Colonic mucosa (tissue), 4 donors: ENCODE measurements at regions not wholly inside any gene's neighbourhood (a gene's known extent, or its start where the extent isn't known, plus 50 kb on each side); places are given as distances from the start of the nearest gene placed in this dataset.

Experiments used
- DNase-seq: peaks from one replicate; pipeline ENCODE4 v3.0.0-alpha.2; 2020
- H3K27ac ChIP-seq: fragments of 200-600 bp; one replicate; pipeline ENCODE4 v1.8.0; 2021
- H3K27me3 ChIP-seq: fragments of 200-600 bp; one replicate; pipeline ENCODE4 v1.8.0; 2021
- H3K36me3 ChIP-seq: fragments of 200-600 bp; one replicate; pipeline ENCODE4 v1.8.0; 2021
- H3K4me1 ChIP-seq: fragments of 200-600 bp; one replicate; pipeline ENCODE4 v1.8.0; 2021; ENCODE audit warnings: mild to moderate bottlenecking
- H3K4me3 ChIP-seq: fragments of 200-600 bp; one replicate; pipeline ENCODE4 v1.8.0; 2021
- H3K9ac ChIP-seq, 2 donors: one replicate each; pipeline ENCODE4 v1.7.0; 2013; ENCODE audit warnings: control low read depth in 2 of 2, low read depth in 2 of 2, low read length in 2 of 2
- H3K9me3 ChIP-seq: fragments of 200-600 bp; one replicate; pipeline ENCODE4 v1.8.0; 2021
- CTCF ChIP-seq: fragments of 200-600 bp; IDR thresholded peaks from one replicate; pipeline ENCODE4 v1.8.0; 2022; ENCODE audit warnings: antibody characterized with exemption, mild to moderate bottlenecking
- intact Hi-C: fragments of 100-400 bp; cut with DNase I; formaldehyde crosslinking; loops from one replicate; pipeline ENCODE4 v1.14.1; 2022
- donor health status: healthy.
- donor health status: DM: no; HTN: no; CAD: no.
- donor health status: DM: no; HTN: no; CAD: no.

- Histone ChIP-seq H3K9ac (no peak overlapping the region), H3K9me3 (no peaks in the 10 kb centered on the region), H3K27ac (no peak overlapping the region), H3K4me1 (no peaks in the 10 kb centered on the region), H3K36me3 (no peaks in the 10 kb centered on the region), H3K4me3 (no peak overlapping the region), H3K27me3 (no peaks in the 10 kb centered on the region)
- intact Hi-C loops, result no loop called here
- no peak for DNase-seq
- no peak for TF ChIP-seq CTCF
Measured at GRCh38 chr4:14596904-14597303, 405.4 kb upstream of the CPEB2 start.

- Histone ChIP-seq H3K4me1 (no peaks in the 10 kb centered on the region), H3K36me3 (no peaks in the 10 kb centered on the region), H3K27me3 (no peaks in the 10 kb centered on the region), H3K4me3 (no peak overlapping the region), H3K9me3 (no peaks in the 10 kb centered on the region), H3K9ac (no peak overlapping the region), H3K27ac (no peak overlapping the region)
- intact Hi-C loops, result no loop called here
- DNase-seq, result no peak
- TF ChIP-seq CTCF, result no peak
Measured at GRCh38 chr4:14602206-14602605, 400.1 kb upstream of the CPEB2 start.

DNA sequence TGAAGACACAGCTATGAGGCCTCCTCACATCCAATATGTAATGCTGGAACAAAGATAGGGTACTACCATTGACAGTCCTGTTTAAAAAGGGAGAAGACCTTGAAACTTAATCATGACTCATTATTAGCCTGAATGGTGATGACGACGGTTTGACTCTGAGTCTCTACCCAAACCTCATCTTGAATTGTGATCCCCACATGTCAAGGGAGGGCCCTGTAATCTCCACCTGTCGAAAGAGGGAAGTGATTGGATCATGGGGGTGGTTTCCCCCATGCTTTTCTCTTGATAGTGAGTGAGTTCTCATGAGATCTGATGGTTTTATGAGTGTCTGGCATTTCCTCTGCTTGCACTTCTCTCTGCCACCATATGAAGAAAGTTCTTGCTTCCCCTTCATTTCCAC is 395.3 kb upstream of the CPEB2 start:
- no peaks in the 10 kb centered on the region for H3K27me3 ChIP-seq
- H3K27ac ChIP-seq, result no peak overlapping the region
- no peaks in the 10 kb centered on the region for H3K9me3 ChIP-seq
- H3K4me3 ChIP-seq, result no peak overlapping the region
- no peak for TF ChIP-seq CTCF
- intact Hi-C loops, result no loop called here
- DNase-seq, result no peak
- no peaks in the 10 kb centered on the region for H3K4me1 ChIP-seq
- H3K36me3 ChIP-seq, result no peaks in the 10 kb centered on the region
- no peak overlapping the region for H3K9ac ChIP-seq

GRCh38 chr4:14607578-14607977 is 394.7 kb upstream of the CPEB2 start:
- TF ChIP-seq CTCF, result no peak
- no peak overlapping the region for H3K27ac ChIP-seq

GRCh38 chr4:14608630-14609029 is 393.7 kb upstream of the CPEB2 start:
- intact Hi-C loops, result no loop called here
- Histone ChIP-seq H3K9ac (no peak overlapping the region), H3K4me3 (no peak overlapping the region), H3K36me3 (no peaks in the 10 kb centered on the region), H3K27me3 (no peaks in the 10 kb centered on the region), H3K27ac (no peak overlapping the region), H3K9me3 (no peaks in the 10 kb centered on the region), H3K4me1 (no peaks in the 10 kb centered on the region)
- TF ChIP-seq CTCF, result no peak
- DNase-seq, result no peak

More at GRCh38 chr4:14607578-14607977, 394.7 kb upstream of the CPEB2 start:
- intact Hi-C loops, result no loop called here
- H3K9ac ChIP-seq, result no peak overlapping the region
- no peaks in the 10 kb centered on the region for H3K27me3 ChIP-seq
- no peaks in the 10 kb centered on the region for H3K4me1 ChIP-seq
- H3K4me3 ChIP-seq, result no peak overlapping the region
- no peaks in the 10 kb centered on the region for H3K9me3 ChIP-seq
- no peaks in the 10 kb centered on the region for H3K36me3 ChIP-seq
- no peak for DNase-seq

- Histone ChIP-seq H3K27me3 (no peaks in the 10 kb centered on the region), H3K36me3 (no peaks in the 10 kb centered on the region), H3K9me3 (no peaks in the 10 kb centered on the region), H3K4me1 (no peaks in the 10 kb centered on the region), H3K9ac (no peak overlapping the region), H3K27ac (no peak overlapping the region), H3K4me3 (no peak overlapping the region)
- no peak for TF ChIP-seq CTCF
- no peak for DNase-seq
- intact Hi-C loops, result no loop called here
Measured at GRCh38 chr4:14614840-14615239, 387.4 kb upstream of the CPEB2 start.
